Stomach smooth muscle (tissue), 2 donors: ENCODE measurements at regions not wholly inside any gene's neighbourhood (a gene's known extent, or its start where the extent isn't known, plus 50 kb on each side); places are given as distances from the start of the nearest gene placed in this dataset.
"Not testable (repeated sequence)": the region's sequence is repeated elsewhere in the genome, so short reads cannot be mapped to it uniquely, and the experiment has no call there.

ENCODE experiments used
- H3K27ac ChIP-seq: one replicate; pipeline ENCODE4 v1.7.0; 2013; ENCODE audit warnings: mild to moderate bottlenecking, low read length, inconsistent platforms
- H3K27me3 ChIP-seq, 2 donors: one replicate each; pipeline ENCODE4 v1.7.0; 2013; ENCODE audit warnings: low read length in 2 of 2; ENCODE audit not compliant: insufficient read depth in 2 of 2, control insufficient read depth in 1 of 2
- H3K36me3 ChIP-seq, 2 donors: one replicate each; pipeline ENCODE4 v1.7.0; 2013; ENCODE audit warnings: low read length in 2 of 2; ENCODE audit not compliant: control insufficient read depth in 2 of 2, insufficient read depth in 2 of 2
- H3K4me1 ChIP-seq: one replicate; pipeline ENCODE4 v1.7.0; 2013; ENCODE audit warnings: low read length; ENCODE audit not compliant: control insufficient read depth, insufficient read depth
- H3K4me3 ChIP-seq, 2 donors: one replicate each; pipeline ENCODE4 v1.7.0; 2013; ENCODE audit warnings: low read length in 2 of 2
- H3K9ac ChIP-seq, 2 donors: one replicate each; pipeline ENCODE4 v1.7.0; 2013; ENCODE audit warnings: low read length in 2 of 2, mild to moderate bottlenecking in 1 of 2
- H3K9me3 ChIP-seq, 2 donors: one replicate each; pipeline ENCODE4 v1.7.0; 2013; ENCODE audit warnings: low read length in 2 of 2; ENCODE audit not compliant: control insufficient read depth in 2 of 2
- donor health status: healthy.
- donor health status: Pancreatic carcinoma.

DNA sequence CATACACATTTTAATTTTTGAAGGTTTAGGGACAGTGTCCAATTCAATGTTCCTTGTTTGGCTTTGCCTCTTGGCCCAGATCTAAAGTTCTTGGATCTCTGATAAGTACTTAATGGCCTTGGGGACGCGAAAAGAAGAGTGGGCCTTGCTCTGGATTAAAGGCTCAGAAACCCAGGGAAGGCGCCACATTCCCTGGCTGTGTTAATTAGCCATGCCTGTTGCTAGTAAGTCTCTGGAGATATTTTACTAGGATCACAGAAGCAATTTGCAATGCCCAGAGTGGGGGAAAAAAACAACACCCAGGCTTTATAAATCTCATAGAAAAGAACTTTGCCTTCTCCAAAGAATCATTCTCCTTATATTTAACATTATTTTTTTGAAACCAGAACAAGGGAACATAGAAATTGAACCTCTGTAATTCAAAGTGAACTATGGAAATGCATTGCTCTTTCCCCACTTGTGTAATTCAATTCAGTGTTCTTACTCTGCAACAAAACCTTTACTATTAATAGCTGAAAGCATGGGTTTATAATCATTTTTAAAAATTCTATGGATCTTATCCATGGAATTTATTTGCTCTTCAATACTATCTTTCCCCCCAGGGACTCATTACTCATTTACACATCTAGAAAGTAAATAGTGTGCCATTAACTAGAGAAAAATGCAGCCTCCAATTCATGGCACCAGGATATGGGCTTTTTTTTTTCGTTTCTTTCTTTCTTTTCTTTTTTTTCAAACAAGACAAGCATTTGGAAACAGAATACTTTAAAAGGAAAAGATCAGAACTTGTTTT is 172.2 kb upstream of the ANKRD55 start:
- Histone ChIP-seq H3K9me3 (no peaks in the 10 kb centered on the region), H3K4me1 (no peaks in the 10 kb centered on the region), H3K4me3 (no peak overlapping the region), H3K27ac (no peak overlapping the region), H3K9ac (no peak overlapping the region), H3K27me3 (no peaks in the 10 kb centered on the region), H3K36me3 (no peaks in the 10 kb centered on the region)

GRCh38 chr5:56402266-56403220 is 169.4 kb upstream of the ANKRD55 start:
- no peaks in the 10 kb centered on the region for H3K4me1 ChIP-seq
- no peak overlapping the region for H3K9ac ChIP-seq
- H3K27me3 ChIP-seq: no peaks in the 10 kb centered on the region
- no peaks in the 10 kb centered on the region for H3K36me3 ChIP-seq
- no peak overlapping the region for H3K4me3 ChIP-seq
- H3K9me3 ChIP-seq: no peaks in the 10 kb centered on the region
- no peak overlapping the region for H3K27ac ChIP-seq

DNA sequence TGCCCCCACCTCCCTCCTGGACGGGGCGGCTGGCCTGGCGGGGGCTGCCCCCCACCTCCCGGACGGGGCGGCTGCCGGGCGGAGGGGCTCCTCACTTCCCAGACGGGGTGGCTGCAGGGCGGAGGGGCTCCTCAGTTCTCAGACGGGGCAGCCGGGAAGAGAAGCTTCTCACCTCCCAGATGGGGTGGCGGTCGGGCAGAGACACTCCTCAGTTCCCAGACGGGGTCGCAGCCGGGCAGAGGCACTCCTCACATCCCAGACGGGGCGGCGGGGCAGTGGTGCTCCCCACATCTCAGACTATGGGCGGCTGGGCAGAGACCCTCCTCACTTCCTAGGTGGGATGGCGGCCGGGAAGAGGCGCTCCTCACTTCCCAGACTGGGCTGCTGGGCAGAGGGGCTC is 164.7 kb upstream of the ANKRD55 start:
- not testable (repeated sequence) for H3K27ac ChIP-seq, H3K36me3 ChIP-seq, H3K4me3 ChIP-seq, H3K27me3 ChIP-seq, H3K9ac ChIP-seq, H3K4me1 ChIP-seq, H3K9me3 ChIP-seq

DNA sequence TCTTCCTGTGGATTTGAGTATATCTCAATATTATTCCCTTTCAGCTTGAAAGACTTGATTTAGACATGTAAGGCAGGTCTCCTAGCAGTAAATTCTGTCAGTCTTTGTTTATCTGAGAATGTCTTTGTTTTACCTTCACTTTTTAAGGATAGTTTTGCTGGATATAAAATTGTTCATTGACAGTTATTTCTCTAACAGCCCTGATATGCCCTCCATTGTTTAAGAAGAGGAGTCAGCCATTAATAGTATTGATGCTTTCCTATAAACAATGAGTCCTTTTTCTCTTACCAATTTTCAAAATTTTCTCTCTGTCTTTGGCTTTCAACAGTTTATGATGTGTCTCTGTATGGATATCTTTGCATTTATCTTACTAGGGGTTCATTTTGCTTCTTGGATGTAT is 163.5 kb upstream of the ANKRD55 start:
- Histone ChIP-seq H3K9me3 (peaks cover 2 to 7% of the 10 kb centered on the region in 2 donors), H3K9ac (no peak overlapping the region), H3K4me1 (no peaks in the 10 kb centered on the region), H3K27me3 (no peaks in the 10 kb centered on the region), H3K4me3 (no peak overlapping the region), H3K36me3 (no peaks in the 10 kb centered on the region), H3K27ac (no peak overlapping the region)

DNA sequence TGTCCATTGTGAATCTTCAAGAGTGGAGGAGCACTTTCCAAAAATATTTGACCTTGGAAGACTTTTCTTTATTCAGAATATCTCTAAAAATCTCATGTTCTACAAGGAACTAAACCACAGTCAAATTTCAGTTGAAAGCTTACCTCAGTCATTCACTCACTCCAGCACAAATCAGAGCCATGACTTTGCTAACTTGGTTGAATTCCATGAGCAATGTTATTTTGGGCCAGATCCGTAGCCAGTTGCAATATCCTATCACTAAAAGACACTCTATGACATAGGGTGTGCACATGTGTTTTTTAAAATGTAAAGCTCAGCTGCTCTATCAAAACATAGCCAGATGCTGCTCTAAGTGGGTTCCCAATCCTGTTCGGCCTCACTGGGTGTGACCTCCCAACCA is 156.1 kb upstream of the ANKRD55 start:
- H3K4me1 ChIP-seq: no peaks in the 10 kb centered on the region
- no peak overlapping the region for H3K27ac ChIP-seq
- H3K4me3 ChIP-seq: no peak overlapping the region
- H3K9ac ChIP-seq: no peak overlapping the region
- no peaks in the 10 kb centered on the region for H3K27me3 ChIP-seq
- peaks cover 0 to 2% of the 10 kb centered on the region in 2 donors for H3K9me3 ChIP-seq
- H3K36me3 ChIP-seq: no peaks in the 10 kb centered on the region

DNA sequence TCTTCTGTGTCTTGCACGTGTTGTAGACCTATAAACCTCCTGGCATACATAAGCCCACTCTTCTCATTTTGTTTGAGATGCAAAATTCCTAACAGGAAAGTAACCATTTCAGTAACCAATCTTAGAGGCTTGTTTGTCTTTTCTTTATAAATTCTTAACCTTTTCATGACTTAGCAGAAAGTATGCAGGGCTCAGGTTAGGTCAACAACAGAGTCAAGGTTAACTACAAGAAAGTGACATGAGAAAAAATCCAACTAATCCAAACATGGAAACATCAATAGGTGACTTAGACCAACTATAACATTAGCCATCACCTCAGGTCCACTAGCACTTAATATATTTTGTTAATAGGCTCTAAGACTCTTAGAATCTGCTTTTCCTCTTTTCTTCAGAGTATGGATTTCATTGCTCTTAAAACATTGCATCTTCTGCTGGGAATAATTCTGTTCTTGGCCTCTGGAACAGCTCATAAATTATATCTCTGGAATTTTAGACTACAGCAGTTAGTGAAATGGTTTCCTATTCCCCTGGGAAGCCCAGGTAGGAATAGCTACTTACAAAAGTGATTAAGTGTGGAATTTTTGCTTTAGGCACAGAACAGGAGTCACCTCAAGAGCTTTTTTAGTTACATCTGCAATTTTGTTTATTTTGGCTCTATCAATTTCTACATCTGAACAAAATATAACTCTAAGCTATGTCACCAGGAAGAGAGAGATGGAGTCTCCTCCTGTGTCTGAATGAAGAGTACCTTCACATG is 155.3 kb upstream of the ANKRD55 start:
- Histone ChIP-seq H3K27ac (no peak overlapping the region), H3K27me3 (no peaks in the 10 kb centered on the region), H3K4me3 (no peak overlapping the region), H3K9me3 (peaks cover 0 to 2% of the 10 kb centered on the region in 2 donors), H3K36me3 (no peaks in the 10 kb centered on the region), H3K9ac (no peak overlapping the region), H3K4me1 (no peaks in the 10 kb centered on the region)

DNA sequence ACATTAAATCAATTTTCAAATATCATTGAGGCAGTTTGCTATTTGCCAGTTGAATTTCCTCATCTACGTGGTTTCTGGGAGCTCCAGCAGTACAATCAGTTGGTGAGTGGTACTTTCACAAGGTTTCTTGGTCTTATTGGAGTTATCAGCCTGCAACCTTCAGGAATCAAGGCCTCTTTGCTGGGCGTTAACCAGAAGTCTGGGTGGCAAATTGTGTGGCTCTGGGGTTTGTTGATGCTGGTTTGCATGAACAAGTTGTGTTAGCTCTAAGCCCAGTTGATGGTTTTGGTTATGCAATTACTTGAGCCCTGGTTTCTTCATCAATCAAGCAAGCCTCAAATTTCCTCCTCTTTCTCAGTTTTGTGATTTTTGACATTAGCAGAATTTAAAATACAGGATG is 152.9 kb upstream of the ANKRD55 start:
- Histone ChIP-seq H3K4me1 (no peaks in the 10 kb centered on the region), H3K36me3 (no peaks in the 10 kb centered on the region), H3K4me3 (no peak overlapping the region), H3K9ac (no peak overlapping the region), H3K9me3 (no peaks in the 10 kb centered on the region), H3K27ac (no peak overlapping the region), H3K27me3 (no peaks in the 10 kb centered on the region)

GRCh38 chr5:56384186-56384585 is 151.1 kb upstream of the ANKRD55 start:
- no peaks in the 10 kb centered on the region for H3K9me3 ChIP-seq
- no peak overlapping the region for H3K4me3 ChIP-seq
- no peak overlapping the region for H3K27ac ChIP-seq
- H3K36me3 ChIP-seq: no peaks in the 10 kb centered on the region
- H3K9ac ChIP-seq: no peak overlapping the region
- no peaks in the 10 kb centered on the region for H3K27me3 ChIP-seq
- no peaks in the 10 kb centered on the region for H3K4me1 ChIP-seq

DNA sequence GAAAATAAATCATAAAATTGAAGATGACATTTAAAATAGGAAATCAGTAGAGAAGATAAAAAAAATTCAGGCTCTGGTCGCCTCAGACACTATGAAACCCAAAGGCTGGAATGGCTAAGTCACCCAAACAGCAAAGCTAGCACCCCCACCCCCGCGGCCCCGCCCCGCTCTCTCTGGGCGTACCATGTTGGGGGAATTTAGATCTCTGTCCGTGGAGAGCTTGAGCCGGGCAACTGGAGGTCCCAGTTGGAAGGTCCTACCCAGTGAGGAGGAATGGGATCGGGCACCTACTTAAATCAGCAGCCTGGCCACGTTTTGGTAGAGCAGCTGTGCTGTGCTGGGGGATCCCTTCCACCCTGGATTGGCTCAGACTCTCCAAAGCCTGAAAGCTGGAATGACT is 150.6 kb upstream of the ANKRD55 start:
- Histone ChIP-seq H3K4me1 (no peaks in the 10 kb centered on the region), H3K36me3 (no peaks in the 10 kb centered on the region), H3K9me3 (no peaks in the 10 kb centered on the region), H3K27ac (no peak overlapping the region), H3K4me3 (no peak overlapping the region), H3K27me3 (no peaks in the 10 kb centered on the region), H3K9ac (no peak overlapping the region)

GRCh38 chr5:56382896-56383295 is 149.8 kb upstream of the ANKRD55 start:
- H3K9me3 ChIP-seq: no peaks in the 10 kb centered on the region
- no peaks in the 10 kb centered on the region for H3K36me3 ChIP-seq
- H3K9ac ChIP-seq: no peak overlapping the region
- no peaks in the 10 kb centered on the region for H3K4me1 ChIP-seq
- H3K27me3 ChIP-seq: no peaks in the 10 kb centered on the region
- H3K4me3 ChIP-seq: no peak overlapping the region
- H3K27ac ChIP-seq: no peak overlapping the region
